Naive thymus-derived CD8-positive, alpha-beta T cell (primary cell): ENCODE measurements at regions not wholly inside any gene's neighbourhood (a gene's known extent, or its start where the extent isn't known, plus 50 kb on each side); places are given as distances from the start of the nearest gene placed in this dataset.
"Not testable (repeated sequence)": the region's sequence is repeated elsewhere in the genome, so short reads cannot be mapped to it uniquely, and the experiment has no call there.

Experiments used
- ATAC-seq, 2 donors: fragments of 150-1000 bp; cut with Tn5 transposase in 1 of 2; sonication (Bioruptor Pico), chemical (Tn5 transposase) in 1 of 2; 1 replicate in 1 of 2; 2 replicates in 1 of 2; pipeline ENCODE4 v1.10.0; 2021; ENCODE audit warnings: mild to moderate bottlenecking in 2 of 2, moderate library complexity in 2 of 2
- POLR2A ChIA-PET: fragments of 350-600 bp; sonication (Branson Sonifier 250); formaldehyde crosslinking; loops from one replicate; lab custom pipeline; 2021; ENCODE audit warnings: antibody characterized with exemption; lab: Charles Lee
- DNase-seq, 10 donors: peaks; one replicate each; pipeline versions ENCODE4 v3.0.0 to v3.0.0-alpha.2; 2020 to 2022
- H3K27ac Mint-ChIP-seq, 10 donors: one replicate each; pipeline ENCODE4 v1.8.0; 2020 to 2022; ENCODE audit warnings: mild to moderate bottlenecking in 10 of 10, mixed read lengths in 10 of 10, moderate library complexity in 4 of 10, inconsistent platforms in 1 of 10
- H3K27me3 Mint-ChIP-seq, 5 donors: one replicate each; pipeline ENCODE4 v1.8.0; 2021 to 2022; ENCODE audit warnings: mixed read lengths in 5 of 5
- H3K36me3 Mint-ChIP-seq, 3 donors: one replicate each; pipeline ENCODE4 v1.8.0; 2020 to 2022; ENCODE audit warnings: mixed read lengths in 3 of 3, mild to moderate bottlenecking in 2 of 3, inconsistent platforms in 1 of 3
- H3K4me1 Mint-ChIP-seq, 4 donors: one replicate each; pipeline ENCODE4 v1.8.0; 2021 to 2022; ENCODE audit warnings: mixed read lengths in 4 of 4
- H3K4me3 Mint-ChIP-seq, 10 donors: one replicate each; pipeline ENCODE4 v1.8.0; 2020 to 2022; ENCODE audit warnings: mild to moderate bottlenecking in 10 of 10, mixed read lengths in 10 of 10, moderate library complexity in 6 of 10, inconsistent platforms in 1 of 10
- H3K9me3 Mint-ChIP-seq, 9 donors: one replicate each; pipeline ENCODE4 v1.8.0; 2020 to 2022; ENCODE audit warnings: mixed read lengths in 9 of 9, mild to moderate bottlenecking in 3 of 9, inconsistent platforms in 1 of 9, moderate library complexity in 1 of 9

GRCh38 chr2:145379934-145380333 lies 860.0 kb upstream of the ZEB2 start:
- H3K36me3 Mint-ChIP-seq = no peaks in the 10 kb centered on the region
- H3K9me3 Mint-ChIP-seq = no peaks in the 10 kb centered on the region
- no peak overlapping the region for H3K27ac Mint-ChIP-seq
- no peak for ATAC-seq
- H3K4me3 Mint-ChIP-seq = no peak overlapping the region
- peaks cover 0 to 8% (median 1%) of the 10 kb centered on the region in 5 donors for H3K27me3 Mint-ChIP-seq
- no peak for DNase-seq
- POLR2A ChIA-PET = no interaction called here
- H3K4me1 Mint-ChIP-seq = no peaks in the 10 kb centered on the region

- Mint-ChIP-seq H3K9me3 (no peaks in the 10 kb centered on the region), H3K36me3 (no peaks in the 10 kb centered on the region), H3K4me3 (no peak overlapping the region), H3K27ac (no peak overlapping the region), H3K27me3 (peaks cover 0 to 3% (median 0%) of the 10 kb centered on the region in 5 donors), H3K4me1 (no peaks in the 10 kb centered on the region)
- ATAC-seq = no peak
- no peak for DNase-seq
- POLR2A ChIA-PET = no interaction called here
Measured at GRCh38 chr2:145374165-145374564, 854.2 kb upstream of the ZEB2 start.

GRCh38 chr2:145367334-145367733 lies 847.4 kb upstream of the ZEB2 start:
- H3K4me3 Mint-ChIP-seq, H3K36me3 Mint-ChIP-seq, DNase-seq, ATAC-seq, H3K9me3 Mint-ChIP-seq, POLR2A ChIA-PET, H3K27ac Mint-ChIP-seq, H3K4me1 Mint-ChIP-seq, H3K27me3 Mint-ChIP-seq: not testable (repeated sequence)

- no peaks in the 10 kb centered on the region for H3K4me1 Mint-ChIP-seq
- POLR2A ChIA-PET = no interaction called here
- H3K36me3 Mint-ChIP-seq = no peaks in the 10 kb centered on the region
- H3K27ac Mint-ChIP-seq = no peak overlapping the region
- H3K9me3 Mint-ChIP-seq = peaks cover 0 to 3% (median 0%) of the 10 kb centered on the region in 9 donors
- ATAC-seq (no peak), DNase-seq (no peak)
- H3K27me3 Mint-ChIP-seq = peaks cover 0 to 1% (median 0%) of the 10 kb centered on the region in 5 donors
- no peak overlapping the region for H3K4me3 Mint-ChIP-seq
Measured at GRCh38 chr2:145366341-145366740, 846.4 kb upstream of the ZEB2 start.

- Mint-ChIP-seq H3K27me3 (no peaks in the 10 kb centered on the region), H3K4me1 (no peaks in the 10 kb centered on the region), H3K27ac (no peak overlapping the region), H3K4me3 (no peak overlapping the region), H3K36me3 (no peaks in the 10 kb centered on the region), H3K9me3 (no peaks in the 10 kb centered on the region)
- POLR2A ChIA-PET = no interaction called here
- ATAC-seq = no peak
- DNase-seq = no peak
Measured at GRCh38 chr2:145360129-145360790, 840.3 kb upstream of the ZEB2 start.

GRCh38 chr2:145359561-145359960 lies 839.6 kb upstream of the ZEB2 start:
- Mint-ChIP-seq H3K4me3 (no peak overlapping the region), H3K9me3 (no peaks in the 10 kb centered on the region), H3K27ac (no peak overlapping the region), H3K27me3 (no peaks in the 10 kb centered on the region), H3K4me1 (no peaks in the 10 kb centered on the region), H3K36me3 (no peaks in the 10 kb centered on the region)
- ATAC-seq = no peak
- POLR2A ChIA-PET = no interaction called here
- no peak for DNase-seq

GRCh38 chr2:145356056-145356455 lies 836.1 kb upstream of the ZEB2 start:
- no peaks in the 10 kb centered on the region for H3K9me3 Mint-ChIP-seq
- H3K27ac Mint-ChIP-seq = no peak overlapping the region
- no peak for ATAC-seq
- no peaks in the 10 kb centered on the region for H3K4me1 Mint-ChIP-seq
- H3K36me3 Mint-ChIP-seq = no peaks in the 10 kb centered on the region
- no peak for DNase-seq
- H3K4me3 Mint-ChIP-seq = no peak overlapping the region
- POLR2A ChIA-PET = no interaction called here
- peaks cover 0 to 8% (median 0%) of the 10 kb centered on the region in 5 donors for H3K27me3 Mint-ChIP-seq

GRCh38 chr2:145352484-145352883 lies 832.6 kb upstream of the ZEB2 start:
- no peak overlapping the region for H3K27ac Mint-ChIP-seq
- H3K4me1 Mint-ChIP-seq = no peaks in the 10 kb centered on the region
- no peaks in the 10 kb centered on the region for H3K36me3 Mint-ChIP-seq
- no peak overlapping the region for H3K4me3 Mint-ChIP-seq
- no peaks in the 10 kb centered on the region for H3K9me3 Mint-ChIP-seq
- no peak for ATAC-seq
- POLR2A ChIA-PET = no interaction called here
- H3K27me3 Mint-ChIP-seq = peaks cover 0 to 14% (median 0%) of the 10 kb centered on the region in 5 donors
- DNase-seq = no peak

GRCh38 chr2:145351864-145352425 lies 832.0 kb upstream of the ZEB2 start:
- DNase-seq (no peak), ATAC-seq (no peak)
- H3K4me1 Mint-ChIP-seq = no peaks in the 10 kb centered on the region
- no peak overlapping the region for H3K4me3 Mint-ChIP-seq
- no peak overlapping the region for H3K27ac Mint-ChIP-seq
- H3K27me3 Mint-ChIP-seq = peaks cover 0 to 14% (median 0%) of the 10 kb centered on the region in 5 donors
- POLR2A ChIA-PET = no interaction called here
- H3K36me3 Mint-ChIP-seq = no peaks in the 10 kb centered on the region
- H3K9me3 Mint-ChIP-seq = no peaks in the 10 kb centered on the region

GRCh38 chr2:145350011-145350410 lies 830.1 kb upstream of the ZEB2 start:
- Mint-ChIP-seq H3K27me3 (peaks cover 0 to 14% (median 0%) of the 10 kb centered on the region in 5 donors), H3K36me3 (no peaks in the 10 kb centered on the region), H3K9me3 (no peaks in the 10 kb centered on the region), H3K4me1 (no peaks in the 10 kb centered on the region), H3K27ac (no peak overlapping the region), H3K4me3 (no peak overlapping the region)
- ATAC-seq = no peak
- POLR2A ChIA-PET = no interaction called here
- no peak for DNase-seq

- no peaks in the 10 kb centered on the region for H3K4me1 Mint-ChIP-seq
- H3K36me3 Mint-ChIP-seq = no peaks in the 10 kb centered on the region
- ATAC-seq (no peak), DNase-seq (no peak)
- no peak overlapping the region for H3K4me3 Mint-ChIP-seq
- H3K27me3 Mint-ChIP-seq = peaks cover 0 to 5% (median 0%) of the 10 kb centered on the region in 5 donors
- H3K9me3 Mint-ChIP-seq = no peaks in the 10 kb centered on the region
- POLR2A ChIA-PET = no interaction called here
- H3K27ac Mint-ChIP-seq = no peak overlapping the region
Measured at GRCh38 chr2:145344076-145344724, 824.3 kb upstream of the ZEB2 start.

- Mint-ChIP-seq H3K27ac (no peak overlapping the region), H3K36me3 (no peaks in the 10 kb centered on the region), H3K27me3 (peaks cover 0 to 5% (median 0%) of the 10 kb centered on the region in 5 donors), H3K4me1 (no peaks in the 10 kb centered on the region), H3K4me3 (no peak overlapping the region), H3K9me3 (no peaks in the 10 kb centered on the region)
- ATAC-seq = no peak
- POLR2A ChIA-PET = no interaction called here
- DNase-seq = no peak
Measured at GRCh38 chr2:145343287-145343686, 823.4 kb upstream of the ZEB2 start.

GRCh38 chr2:145341536-145341935 lies 821.6 kb upstream of the ZEB2 start:
- Mint-ChIP-seq H3K36me3 (no peaks in the 10 kb centered on the region), H3K4me1 (no peaks in the 10 kb centered on the region), H3K27ac (no peak overlapping the region), H3K27me3 (peaks cover 0 to 5% (median 0%) of the 10 kb centered on the region in 5 donors), H3K9me3 (no peaks in the 10 kb centered on the region), H3K4me3 (no peak overlapping the region)
- ATAC-seq (no peak), DNase-seq (no peak)
- POLR2A ChIA-PET = no interaction called here
